Midbrain (tissue), 1 donor: ENCODE measurements at regions not wholly inside any gene's neighbourhood (a gene's known extent, or its start where the extent isn't known, plus 50 kb on each side); places are given as distances from the start of the nearest gene placed in this dataset.
"Not testable (repeated sequence)": the region's sequence is repeated elsewhere in the genome, so short reads cannot be mapped to it uniquely, and the experiment has no call there.

Source experiments
- DNase-seq: peaks from one replicate; lab custom pipeline; 2025; lab: John Stamatoyannopoulos, UW

- DNase-seq: no peak
These were observed 1209.3 kb upstream of the CHAC2 start for GRCh38 chr2:52558265-52558664.

GRCh38 chr2:52542297-52542696 is 1225.3 kb upstream of the CHAC2 start:
- no peak for DNase-seq

GRCh38 chr2:52539026-52539970 is 1228.3 kb upstream of the CHAC2 start:
- no peak for DNase-seq

GRCh38 chr2:52537588-52537987 is 1230.0 kb upstream of the CHAC2 start:
- DNase-seq: no peak

GRCh38 chr2:52536929-52537460 is 1230.6 kb upstream of the CHAC2 start:
- no peak for DNase-seq

- no peak for DNase-seq
These were observed 1234.6 kb upstream of the CHAC2 start for GRCh38 chr2:52532956-52533355.

- no peak for DNase-seq
These were observed 1240.9 kb upstream of the CHAC2 start for GRCh38 chr2:52526735-52527134.

- DNase-seq: no peak
These were observed 1247.0 kb upstream of the CHAC2 start for GRCh38 chr2:52520644-52521043.

GRCh38 chr2:52518678-52519077 is 1248.9 kb upstream of the CHAC2 start:
- no peak for DNase-seq

GRCh38 chr2:52512760-52513159 is 1254.8 kb upstream of the CHAC2 start:
- no peak for DNase-seq

GRCh38 chr2:52510432-52510831 is 1257.2 kb upstream of the CHAC2 start:
- no peak for DNase-seq

GRCh38 chr2:52502476-52502860 is 1265.1 kb upstream of the CHAC2 start:
- no peak for DNase-seq

GRCh38 chr2:52501715-52502475 is 1265.7 kb upstream of the CHAC2 start:
- DNase-seq: no peak

GRCh38 chr2:52500561-52500960 is 1267.0 kb upstream of the CHAC2 start:
- no peak for DNase-seq

- no peak for DNase-seq
These were observed 1269.4 kb upstream of the CHAC2 start for GRCh38 chr2:52498077-52498750.

- DNase-seq: no peak
These were observed 1271.8 kb upstream of the CHAC2 start for GRCh38 chr2:52495816-52496215.

- DNase-seq: no peak
These were observed 1290.4 kb upstream of the CHAC2 start for GRCh38 chr2:52477166-52477565.

- no peak for DNase-seq
These were observed 1292.0 kb upstream of the CHAC2 start for GRCh38 chr2:52475590-52475989.

- no peak for DNase-seq
These were observed 1293.5 kb upstream of the CHAC2 start for GRCh38 chr2:52474091-52474490.

GRCh38 chr2:52473526-52473925 is 1294.1 kb upstream of the CHAC2 start:
- DNase-seq: no peak

GRCh38 chr2:52470457-52470856 is 1297.1 kb upstream of the CHAC2 start:
- not testable (repeated sequence) for DNase-seq

GRCh38 chr2:52467189-52467588 is 1300.4 kb upstream of the CHAC2 start:
- DNase-seq: no peak
